Spleen (tissue), 7 donors: ENCODE measurements at regions not wholly inside any gene's neighbourhood (a gene's known extent, or its start where the extent isn't known, plus 50 kb on each side); places are given as distances from the start of the nearest gene placed in this dataset.

Source experiments
- POLR2A ChIP-seq, 3 donors: fragments of 450-650 bp; IDR thresholded peaks; one replicate each; pipeline ENCODE4 v1.5.1; 2017; ENCODE audit warnings: antibody characterized with exemption in 3 of 3, mild to moderate bottlenecking in 1 of 3
- POLR2AphosphoS5 ChIP-seq, 3 donors: sonication (generic); formaldehyde crosslinking; IDR thresholded peaks; one replicate each; pipeline ENCODE4 v1.5.1; 2017; ENCODE audit warnings: antibody characterized with exemption in 3 of 3
- TF ChIP-seq, protein P1 (sequence below), 11 experiments: fragments of 200-600 bp in 7 of 11; fragments of 450-650 bp in 4 of 11; sonication (generic) in 4 of 11; IDR thresholded peaks in 8 of 11; conservative IDR thresholded peaks in 3 of 11; 1 replicate in 7 of 11; 2 replicates in 4 of 11; pipeline versions ENCODE4 v1.4.0 to v1.8.0; 2016 to 2021; ENCODE audit warnings: antibody characterized with exemption in 11 of 11, inconsistent platforms in 4 of 11, mild to moderate bottlenecking in 1 of 11
- donor health status: DM: no; HTN: no; CAD: no; lungs with moderate emphysema.
- donor health status: DM: no; HTN: no; CAD: no.
- donor health status: DM: no; HTN: no; CAD: no.

DNA sequence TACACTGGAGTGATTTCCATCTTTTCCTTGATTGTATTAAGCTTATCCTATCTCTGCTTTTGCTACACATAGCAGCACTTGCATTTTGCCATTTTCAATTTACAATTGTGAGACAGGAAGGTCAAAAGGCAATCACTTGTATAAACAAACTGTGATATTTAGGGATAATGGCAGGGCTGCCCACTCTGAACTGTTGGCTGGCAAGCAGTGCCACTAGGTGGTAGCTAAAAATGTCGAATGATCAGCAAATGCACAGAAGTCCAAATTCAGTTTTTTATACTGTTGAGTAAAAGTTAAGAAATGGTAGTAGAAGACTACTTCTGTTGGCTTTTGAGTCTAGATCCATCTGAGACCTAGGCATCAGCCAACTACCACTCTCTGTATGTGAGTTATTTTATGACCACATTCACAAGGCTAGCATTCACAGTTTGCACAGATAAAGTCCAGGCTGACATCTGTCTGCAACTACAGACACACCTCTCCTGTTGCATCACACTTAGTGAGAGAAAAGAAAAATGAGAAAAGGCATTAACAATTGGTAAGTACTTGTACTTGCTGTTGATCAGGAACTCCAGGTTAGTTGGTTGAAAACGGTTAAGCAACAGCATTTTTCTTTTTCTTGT lies 108.8 kb upstream of the ASTN2 start:
- TF ChIP-seq POLR2AphosphoS5 (IDR thresholded peaks at IDR 0.05) (no peak), POLR2A (IDR thresholded peaks at IDR 0.05) (no peak)
- TF ChIP-seq, protein P1, sequence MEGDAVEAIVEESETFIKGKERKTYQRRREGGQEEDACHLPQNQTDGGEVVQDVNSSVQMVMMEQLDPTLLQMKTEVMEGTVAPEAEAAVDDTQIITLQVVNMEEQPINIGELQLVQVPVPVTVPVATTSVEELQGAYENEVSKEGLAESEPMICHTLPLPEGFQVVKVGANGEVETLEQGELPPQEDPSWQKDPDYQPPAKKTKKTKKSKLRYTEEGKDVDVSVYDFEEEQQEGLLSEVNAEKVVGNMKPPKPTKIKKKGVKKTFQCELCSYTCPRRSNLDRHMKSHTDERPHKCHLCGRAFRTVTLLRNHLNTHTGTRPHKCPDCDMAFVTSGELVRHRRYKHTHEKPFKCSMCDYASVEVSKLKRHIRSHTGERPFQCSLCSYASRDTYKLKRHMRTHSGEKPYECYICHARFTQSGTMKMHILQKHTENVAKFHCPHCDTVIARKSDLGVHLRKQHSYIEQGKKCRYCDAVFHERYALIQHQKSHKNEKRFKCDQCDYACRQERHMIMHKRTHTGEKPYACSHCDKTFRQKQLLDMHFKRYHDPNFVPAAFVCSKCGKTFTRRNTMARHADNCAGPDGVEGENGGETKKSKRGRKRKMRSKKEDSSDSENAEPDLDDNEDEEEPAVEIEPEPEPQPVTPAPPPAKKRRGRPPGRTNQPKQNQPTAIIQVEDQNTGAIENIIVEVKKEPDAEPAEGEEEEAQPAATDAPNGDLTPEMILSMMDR (IDR thresholded peaks at IDR 0.05 in 8 of 11, conservative IDR thresholded peaks at IDR 0.05 in 3 of 11), result no peak
